ENCODE measurements at regions not wholly inside any gene's neighbourhood (a gene's known extent, or its start where the extent isn't known, plus 50 kb on each side); places are given as distances from the start of the nearest gene placed in this dataset.

GRCh38 chr3:127410137-127410488, 122.3 kb upstream of the PRR20G start:
- POLR2A ChIA-PET (ENCODE audit: unreplicated experiment), result interaction anchor here (0.6 kb wide), 1 partner anchor 119 kb away, joined by 3 read pairs; no protein-coding TSS in a partner anchor

More at GRCh38 chr3:127410137-127410488, 122.3 kb upstream of the PRR20G start:
- no peaks in the 10 kb centered on the region for H3K79me1 ChIP-seq (ENCODE audit: low read depth in 1 of 2, low read length in 2 of 2)
- H2BK20ac ChIP-seq (ENCODE audit: low read depth, low read length), result no peak overlapping the region
- DNase-seq, result no peak
- H3K4ac ChIP-seq (ENCODE audit: low read depth, low read length), result no peak overlapping the region
- H3K18ac ChIP-seq (ENCODE audit: low read depth, low read length), result no peak overlapping the region
- no peak overlapping the region for H2AK9ac ChIP-seq (replicated peaks; ENCODE audit: low read depth, low read length, poor library complexity)
- intact Hi-C loops (cut with micrococcal nuclease) (no loop called here), dilution Hi-C loops (cut with HindIII; ENCODE audit: low sequenced_read_pairs, unreplicated experiment) (no loop called here), in situ Hi-C loops (cut with MboI; ENCODE audit: low sequenced_read_pairs) (no loop called here)
- H3K9me3 ChIP-seq (ENCODE audit: control insufficient read depth, insufficient read depth, low read length), result no peaks in the 10 kb centered on the region
- peaks cover 30% of the 10 kb centered on the region for H3K27me3 ChIP-seq (ENCODE audit: control insufficient read depth, insufficient read depth, low read length)
- CTCF ChIA-PET, result no interaction called here
- ATAC-seq (ENCODE audit: low read depth), result no peak
- TF ChIP-seq MAFK (IDR thresholded peaks at IDR 0.05; ENCODE audit: low read depth, low read length) (no peak), RAD21 (IDR thresholded peaks at IDR 0.05; ENCODE audit: low read length) (no peak), MAZ (IDR thresholded peaks at IDR 0.05; ENCODE audit: borderline replicate concordance, low read depth, low read length) (no peak), CHD1 (IDR thresholded peaks at IDR 0.05; ENCODE audit: low read depth, low read length) (no peak), BHLHE40 (IDR thresholded peaks at IDR 0.05; ENCODE audit: low read depth, low read length) (no peak), CEBPB (IDR thresholded peaks at IDR 0.05; ENCODE audit: low read depth, low read length) (no peak), NFE2L2 (IDR thresholded peaks at IDR 0.05; ENCODE audit: low read depth, low read length) (no peak), POLR2A (IDR thresholded peaks at IDR 0.05; ENCODE audit: low read depth, low read length) (no peak), MXI1 (IDR thresholded peaks at IDR 0.05; ENCODE audit: borderline replicate concordance, low read depth, low read length) (no peak), CTCF (conservative IDR thresholded peaks at IDR 0.05; ENCODE audit: low read depth, low read length) (no peak), FOS (IDR thresholded peaks at IDR 0.05; ENCODE audit: low read depth, low read length) (no peak), USF2 (IDR thresholded peaks at IDR 0.05; ENCODE audit: low read depth, low read length) (no peak)
- no peak overlapping the region for H2AFZ ChIP-seq (replicated peaks; ENCODE audit: low read length, poor library complexity)
- H3K4me1 ChIP-seq (ENCODE audit: control insufficient read depth, insufficient read depth, low read length), result no peaks in the 10 kb centered on the region
- no peak overlapping the region for H2BK5ac ChIP-seq (ENCODE audit: low read depth, low read length, poor library complexity, severe bottlenecking)
- 62% methylated on average over 2 of the region's 6 CpGs; no CpG with 5 or more reads in 1 of the 2 experiments for WGBS, 2 experiments (ENCODE audit: extremely low coverage in 2 of 2, insufficient read length in 1 of 2)
- no peak overlapping the region for H4K5ac ChIP-seq (ENCODE audit: low read depth, low read length)
- no peak overlapping the region for H3K4me3 ChIP-seq (ENCODE audit: insufficient read depth, low read depth, low read length)
- BruUV-seq (replicated peaks), result no TSS peak
- no peak overlapping the region for H2BK120ac ChIP-seq (ENCODE audit: low read depth, low read length)
- no peak overlapping the region for H2BK15ac ChIP-seq (ENCODE audit: low read depth, low read length)
- H4K20me1 ChIP-seq (ENCODE audit: insufficient read depth, low read length), result no peaks in the 10 kb centered on the region
- no peak overlapping the region for H3K23ac ChIP-seq (ENCODE audit: low read depth, low read length)
- no peak overlapping the region for H4K91ac ChIP-seq (ENCODE audit: insufficient read depth, low read depth, low read length)
- H3K14ac ChIP-seq (replicated peaks; ENCODE audit: low read depth, low read length), result no peak overlapping the region
- H3K4me2 ChIP-seq (ENCODE audit: low read depth, low read length), result no peak overlapping the region
- no peak overlapping the region for H3K56ac ChIP-seq (ENCODE audit: extremely low read depth, insufficient read depth, low read length)
- H4K8ac ChIP-seq (ENCODE audit: low read depth in 2 of 2, low read length in 2 of 2), result no peak overlapping the region
- no peak overlapping the region for H3K27ac ChIP-seq (ENCODE audit: insufficient read depth, low read length)
- no peak overlapping the region for H2AK5ac ChIP-seq (ENCODE audit: low read depth, low read length)
- no peaks in the 10 kb centered on the region for H3K9me1 ChIP-seq (ENCODE audit: insufficient read depth, low read length)
- no peaks in the 10 kb centered on the region for H3K36me3 ChIP-seq (ENCODE audit: control insufficient read depth, insufficient read depth, low read length)
- H3K9ac ChIP-seq (ENCODE audit: low read depth, low read length), result no peak overlapping the region

All from IMR-90 (cell line).